Liver (tissue), 8 donors: ENCODE measurements at regions not wholly inside any gene's neighbourhood (a gene's known extent, or its start where the extent isn't known, plus 50 kb on each side); places are given as distances from the start of the nearest gene placed in this dataset.

Experiments
- DNase-seq: peaks from one replicate; pipeline ENCODE4 v3.0.0-alpha.2; 2017; ENCODE audit warnings: low spot score
- H3K27ac ChIP-seq, 2 donors: one replicate each; pipeline ENCODE4 v1.7.0; 2013; ENCODE audit warnings: inconsistent platforms in 2 of 2, low read length in 2 of 2, control low read depth in 1 of 2, low read depth in 1 of 2, mild to moderate bottlenecking in 1 of 2
- H3K27me3 ChIP-seq, 4 donors: one replicate each; pipeline versions ENCODE4 v1.6.1 to v1.7.0; 2013; ENCODE audit warnings: low read length in 3 of 4, inconsistent platforms in 1 of 4, mild to moderate bottlenecking in 1 of 4, moderate library complexity in 1 of 4; ENCODE audit not compliant: control insufficient read depth in 4 of 4, insufficient read depth in 4 of 4
- H3K36me3 ChIP-seq, 4 donors: one replicate each; pipeline versions ENCODE4 v1.6.1 to v1.7.0; 2013; ENCODE audit warnings: low read length in 3 of 4, mild to moderate bottlenecking in 3 of 4, low read depth in 1 of 4, moderate library complexity in 1 of 4; ENCODE audit not compliant: control insufficient read depth in 4 of 4, insufficient read depth in 3 of 4
- H3K4me1 ChIP-seq, 4 donors: one replicate each; pipeline versions ENCODE4 v1.6.1 to v1.7.0; 2013; ENCODE audit warnings: low read length in 3 of 4, mild to moderate bottlenecking in 3 of 4, moderate library complexity in 1 of 4; ENCODE audit not compliant: control insufficient read depth in 4 of 4, insufficient read depth in 4 of 4
- H3K4me3 ChIP-seq, 3 donors: one replicate each; pipeline versions ENCODE4 v1.6.1 to v1.7.0; 2013; ENCODE audit warnings: low read length in 3 of 3, control low read depth in 1 of 3, low read depth in 1 of 3, mild to moderate bottlenecking in 1 of 3
- H3K9ac ChIP-seq, 2 donors: one replicate each; pipeline ENCODE4 v1.7.0; 2013; ENCODE audit warnings: low read length in 2 of 2, mild to moderate bottlenecking in 2 of 2, moderate library complexity in 2 of 2, control low read depth in 1 of 2, low read depth in 1 of 2
- H3K9me3 ChIP-seq, 4 donors: one replicate each; pipeline versions ENCODE4 v1.6.1 to v1.7.0; 2013; ENCODE audit warnings: low read length in 3 of 4; ENCODE audit not compliant: control insufficient read depth in 4 of 4
- EGR1 ChIP-seq, 2 donors: IDR thresholded peaks; 2 replicates each; pipeline ENCODE4 v1.6.1; 2016 to 2018; ENCODE audit warnings: antibody characterized with exemption in 2 of 2, low read depth in 2 of 2
- FOXA1 ChIP-seq: IDR thresholded peaks from 2 replicates; pipeline ENCODE4 v1.6.1; 2016; ENCODE audit warnings: antibody characterized with exemption
- FOXA2 ChIP-seq: IDR thresholded peaks from 2 replicates; pipeline ENCODE4 v1.6.1; 2016; ENCODE audit warnings: antibody characterized with exemption
- GABPA ChIP-seq, 2 donors: IDR thresholded peaks in 1 of 2; conservative IDR thresholded peaks in 1 of 2; 2 replicates each; pipeline ENCODE4 v1.6.1; 2016; ENCODE audit warnings: antibody characterized with exemption in 2 of 2, mild to moderate bottlenecking in 1 of 2, moderate library complexity in 1 of 2
- HNF4A ChIP-seq, 2 donors: conservative IDR thresholded peaks; 2 replicates each; pipeline ENCODE4 v1.6.1; 2016; ENCODE audit warnings: antibody characterized with exemption in 2 of 2, mild to moderate bottlenecking in 2 of 2
- HNF4G ChIP-seq: IDR thresholded peaks from 2 replicates; pipeline ENCODE4 v1.6.1; 2016; ENCODE audit warnings: antibody characterized with exemption
- JUND ChIP-seq, 2 donors: IDR thresholded peaks; 2 replicates each; pipeline ENCODE4 v1.6.1; 2016; ENCODE audit warnings: antibody characterized with exemption in 2 of 2
- NR2F2 ChIP-seq: IDR thresholded peaks from 2 replicates; pipeline ENCODE4 v1.6.1; 2016; ENCODE audit warnings: antibody characterized with exemption
- RAD21 ChIP-seq, 2 donors: IDR thresholded peaks; 2 replicates each; pipeline ENCODE4 v1.6.1; 2016; ENCODE audit warnings: antibody characterized with exemption in 2 of 2, mild to moderate bottlenecking in 2 of 2
- RXRA ChIP-seq, 2 donors: IDR thresholded peaks; 2 replicates each; pipeline ENCODE4 v1.6.1; 2017 to 2018; ENCODE audit warnings: antibody characterized with exemption in 2 of 2, mild to moderate bottlenecking in 1 of 2
- SP1 ChIP-seq: IDR thresholded peaks from 2 replicates; pipeline ENCODE4 v1.6.1; 2018; ENCODE audit warnings: antibody characterized with exemption, mild to moderate bottlenecking
- TAF1 ChIP-seq: conservative IDR thresholded peaks from 2 replicates; pipeline ENCODE4 v1.6.1; 2016; ENCODE audit warnings: antibody characterized with exemption, mild to moderate bottlenecking
- YY1 ChIP-seq: IDR thresholded peaks from 2 replicates; pipeline ENCODE4 v1.6.1; 2016; ENCODE audit warnings: antibody characterized with exemption, mild to moderate bottlenecking
- WGBS: extraction: QIAGEN DNeasy Blood & Tissue Kit; methylation state at CpG from one replicate; pipeline ENCODE4 v1.1.7; 2013; 5-methylcytosine and 5-hydroxymethylcytosine counted together
- TF ChIP-seq, protein P1 (sequence below): IDR thresholded peaks from 2 replicates; pipeline ENCODE4 v1.6.1; 2016; ENCODE audit warnings: antibody characterized with exemption
- TF ChIP-seq, protein P2 (sequence below): IDR thresholded peaks from 2 replicates; pipeline ENCODE4 v1.6.1; 2016; ENCODE audit warnings: antibody characterized with exemption, mild to moderate bottlenecking
- TF ChIP-seq, protein P3 (sequence below): IDR thresholded peaks from 2 replicates; pipeline ENCODE4 v1.6.1; 2016; ENCODE audit warnings: antibody characterized with exemption
- TF ChIP-seq, protein P4 (sequence below): fragments of 150-350 bp; IDR thresholded peaks from 2 replicates; pipeline ENCODE4 v1.5.1; 2017; ENCODE audit warnings: improper control_type of control experiment, low read depth, low read length; ENCODE audit not compliant: missing input control
- TF ChIP-seq, protein P5 (sequence below): IDR thresholded peaks from 2 replicates; pipeline ENCODE4 v1.6.1; 2016; ENCODE audit warnings: antibody characterized with exemption
- donor health status: healthy.
- donor health status: healthy.
- donor health status: healthy.
- donor health status: healthy.
- donor health status: healthy.

DNA sequence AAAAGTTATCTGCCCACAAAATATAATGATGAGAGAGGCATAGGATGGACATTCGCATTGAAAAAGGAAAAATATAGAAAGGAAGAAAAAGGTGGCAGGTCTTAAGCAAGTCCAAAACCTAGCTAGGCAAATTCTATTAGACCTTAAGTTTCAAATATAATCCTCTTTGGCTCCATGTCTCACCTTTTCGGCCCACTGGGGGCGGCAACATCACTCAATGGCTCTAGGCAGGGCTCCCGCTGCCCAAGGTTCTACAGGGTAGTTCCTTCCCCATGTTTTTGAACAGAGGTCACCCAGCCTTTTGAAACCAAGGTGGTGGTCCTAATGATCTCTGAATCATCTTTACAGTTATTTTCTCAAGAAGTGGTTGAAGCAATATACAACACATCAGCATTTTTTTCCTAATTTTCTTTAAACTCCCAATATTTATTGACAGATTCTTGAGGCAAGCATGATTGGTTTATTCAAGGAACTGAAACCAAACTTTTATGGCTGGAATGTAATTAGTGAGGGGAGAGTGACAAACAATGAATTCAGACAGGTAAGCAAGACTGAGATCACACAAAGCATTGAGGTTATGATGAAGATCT lies 309.4 kb downstream of the ANTXR2 start:
- H3K27ac ChIP-seq, result no peak overlapping the region
- no peak overlapping the region for H3K4me3 ChIP-seq
- H3K36me3 ChIP-seq, result no peaks in the 10 kb centered on the region
- peaks cover 0 to 5% (median 0%) of the 10 kb centered on the region in 4 donors for H3K9me3 ChIP-seq
- H3K4me1 ChIP-seq, result no peaks in the 10 kb centered on the region
- H3K27me3 ChIP-seq, result peaks cover 0 to 3% (median under 1%) of the 10 kb centered on the region in 4 donors
- no peak overlapping the region for H3K9ac ChIP-seq
- no peak for DNase-seq
- TF ChIP-seq HNF4A (conservative IDR thresholded peaks at IDR 0.05) (no peak), RAD21 (IDR thresholded peaks at IDR 0.05) (no peak), JUND (IDR thresholded peaks at IDR 0.05) (no peak), GABPA (IDR thresholded peaks at IDR 0.05 in 1 of 2, conservative IDR thresholded peaks at IDR 0.05 in 1 of 2) (no peak), FOXA2 (no peak), HNF4G (no peak), EGR1 (IDR thresholded peaks at IDR 0.05; ENCODE audit: low read depth in 2 of 2) (no peak), NR2F2 (no peak), YY1 (no peak), TAF1 (no peak), FOXA1 (no peak), RXRA (IDR thresholded peaks at IDR 0.05) (no peak), SP1 (no peak)
- TF ChIP-seq, protein P1, sequence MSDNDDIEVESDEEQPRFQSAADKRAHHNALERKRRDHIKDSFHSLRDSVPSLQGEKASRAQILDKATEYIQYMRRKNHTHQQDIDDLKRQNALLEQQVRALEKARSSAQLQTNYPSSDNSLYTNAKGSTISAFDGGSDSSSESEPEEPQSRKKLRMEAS, result no peak
- TF ChIP-seq, protein P2, sequence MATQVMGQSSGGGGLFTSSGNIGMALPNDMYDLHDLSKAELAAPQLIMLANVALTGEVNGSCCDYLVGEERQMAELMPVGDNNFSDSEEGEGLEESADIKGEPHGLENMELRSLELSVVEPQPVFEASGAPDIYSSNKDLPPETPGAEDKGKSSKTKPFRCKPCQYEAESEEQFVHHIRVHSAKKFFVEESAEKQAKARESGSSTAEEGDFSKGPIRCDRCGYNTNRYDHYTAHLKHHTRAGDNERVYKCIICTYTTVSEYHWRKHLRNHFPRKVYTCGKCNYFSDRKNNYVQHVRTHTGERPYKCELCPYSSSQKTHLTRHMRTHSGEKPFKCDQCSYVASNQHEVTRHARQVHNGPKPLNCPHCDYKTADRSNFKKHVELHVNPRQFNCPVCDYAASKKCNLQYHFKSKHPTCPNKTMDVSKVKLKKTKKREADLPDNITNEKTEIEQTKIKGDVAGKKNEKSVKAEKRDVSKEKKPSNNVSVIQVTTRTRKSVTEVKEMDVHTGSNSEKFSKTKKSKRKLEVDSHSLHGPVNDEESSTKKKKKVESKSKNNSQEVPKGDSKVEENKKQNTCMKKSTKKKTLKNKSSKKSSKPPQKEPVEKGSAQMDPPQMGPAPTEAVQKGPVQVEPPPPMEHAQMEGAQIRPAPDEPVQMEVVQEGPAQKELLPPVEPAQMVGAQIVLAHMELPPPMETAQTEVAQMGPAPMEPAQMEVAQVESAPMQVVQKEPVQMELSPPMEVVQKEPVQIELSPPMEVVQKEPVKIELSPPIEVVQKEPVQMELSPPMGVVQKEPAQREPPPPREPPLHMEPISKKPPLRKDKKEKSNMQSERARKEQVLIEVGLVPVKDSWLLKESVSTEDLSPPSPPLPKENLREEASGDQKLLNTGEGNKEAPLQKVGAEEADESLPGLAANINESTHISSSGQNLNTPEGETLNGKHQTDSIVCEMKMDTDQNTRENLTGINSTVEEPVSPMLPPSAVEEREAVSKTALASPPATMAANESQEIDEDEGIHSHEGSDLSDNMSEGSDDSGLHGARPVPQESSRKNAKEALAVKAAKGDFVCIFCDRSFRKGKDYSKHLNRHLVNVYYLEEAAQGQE, result no peak
- TF ChIP-seq, protein P3, sequence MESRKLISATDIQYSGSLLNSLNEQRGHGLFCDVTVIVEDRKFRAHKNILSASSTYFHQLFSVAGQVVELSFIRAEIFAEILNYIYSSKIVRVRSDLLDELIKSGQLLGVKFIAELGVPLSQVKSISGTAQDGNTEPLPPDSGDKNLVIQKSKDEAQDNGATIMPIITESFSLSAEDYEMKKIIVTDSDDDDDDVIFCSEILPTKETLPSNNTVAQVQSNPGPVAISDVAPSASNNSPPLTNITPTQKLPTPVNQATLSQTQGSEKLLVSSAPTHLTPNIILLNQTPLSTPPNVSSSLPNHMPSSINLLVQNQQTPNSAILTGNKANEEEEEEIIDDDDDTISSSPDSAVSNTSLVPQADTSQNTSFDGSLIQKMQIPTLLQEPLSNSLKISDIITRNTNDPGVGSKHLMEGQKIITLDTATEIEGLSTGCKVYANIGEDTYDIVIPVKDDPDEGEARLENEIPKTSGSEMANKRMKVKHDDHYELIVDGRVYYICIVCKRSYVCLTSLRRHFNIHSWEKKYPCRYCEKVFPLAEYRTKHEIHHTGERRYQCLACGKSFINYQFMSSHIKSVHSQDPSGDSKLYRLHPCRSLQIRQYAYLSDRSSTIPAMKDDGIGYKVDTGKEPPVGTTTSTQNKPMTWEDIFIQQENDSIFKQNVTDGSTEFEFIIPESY, result no peak
- TF ChIP-seq, protein P4, sequence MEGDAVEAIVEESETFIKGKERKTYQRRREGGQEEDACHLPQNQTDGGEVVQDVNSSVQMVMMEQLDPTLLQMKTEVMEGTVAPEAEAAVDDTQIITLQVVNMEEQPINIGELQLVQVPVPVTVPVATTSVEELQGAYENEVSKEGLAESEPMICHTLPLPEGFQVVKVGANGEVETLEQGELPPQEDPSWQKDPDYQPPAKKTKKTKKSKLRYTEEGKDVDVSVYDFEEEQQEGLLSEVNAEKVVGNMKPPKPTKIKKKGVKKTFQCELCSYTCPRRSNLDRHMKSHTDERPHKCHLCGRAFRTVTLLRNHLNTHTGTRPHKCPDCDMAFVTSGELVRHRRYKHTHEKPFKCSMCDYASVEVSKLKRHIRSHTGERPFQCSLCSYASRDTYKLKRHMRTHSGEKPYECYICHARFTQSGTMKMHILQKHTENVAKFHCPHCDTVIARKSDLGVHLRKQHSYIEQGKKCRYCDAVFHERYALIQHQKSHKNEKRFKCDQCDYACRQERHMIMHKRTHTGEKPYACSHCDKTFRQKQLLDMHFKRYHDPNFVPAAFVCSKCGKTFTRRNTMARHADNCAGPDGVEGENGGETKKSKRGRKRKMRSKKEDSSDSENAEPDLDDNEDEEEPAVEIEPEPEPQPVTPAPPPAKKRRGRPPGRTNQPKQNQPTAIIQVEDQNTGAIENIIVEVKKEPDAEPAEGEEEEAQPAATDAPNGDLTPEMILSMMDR, result no peak
- TF ChIP-seq, protein P5, sequence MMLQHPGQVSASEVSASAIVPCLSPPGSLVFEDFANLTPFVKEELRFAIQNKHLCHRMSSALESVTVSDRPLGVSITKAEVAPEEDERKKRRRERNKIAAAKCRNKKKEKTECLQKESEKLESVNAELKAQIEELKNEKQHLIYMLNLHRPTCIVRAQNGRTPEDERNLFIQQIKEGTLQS, result no peak
- WGBS, result 80% methylated on average over 4 of the region's 4 CpGs
